HG02840 (cell line): ENCODE measurements at regions not wholly inside any gene's neighbourhood (a gene's known extent, or its start where the extent isn't known, plus 50 kb on each side); places are given as distances from the start of the nearest gene placed in this dataset.
A peak's percentile ranks its signal among the peaks of the same experiment; 100 is the strongest.

Experiments
- ATAC-seq: cut with Tn5 transposase; IDR thresholded peaks from one replicate; pipeline ENCODE4 v1.9.1; 2021; ENCODE audit warnings: mild to moderate bottlenecking, moderate library complexity, moderate number of reproducible peaks; ENCODE audit not compliant: unreplicated experiment, low FRiP score

GRCh38 chr3:152516216-152516615 lies 247.5 kb downstream of the MBNL1 start:
- no peak for ATAC-seq

GRCh38 chr3:152517502-152517901 lies 248.8 kb downstream of the MBNL1 start:
- no peak for ATAC-seq

- no peak for ATAC-seq
These were observed 249.6 kb downstream of the MBNL1 start for GRCh38 chr3:152518346-152518745.

- ATAC-seq = no peak
These were observed 250.6 kb downstream of the MBNL1 start for GRCh38 chr3:152519376-152519775.

GRCh38 chr3:152522036-152522435 lies 253.3 kb downstream of the MBNL1 start:
- ATAC-seq = no peak

- ATAC-seq = peak; percentile 53
These were observed 255.7 kb downstream of the MBNL1 start for GRCh38 chr3:152524198-152525140.

GRCh38 chr3:152531717-152532116 lies 263.0 kb downstream of the MBNL1 start:
- ATAC-seq = no peak

- ATAC-seq = no peak
These were observed 269.8 kb downstream of the MBNL1 start for GRCh38 chr3:152538518-152538917.

- no peak for ATAC-seq
These were observed 270.5 kb downstream of the MBNL1 start for GRCh38 chr3:152539191-152539764.

GRCh38 chr3:152540120-152540519 lies 271.4 kb downstream of the MBNL1 start:
- ATAC-seq = no peak

GRCh38 chr3:152547153-152547552 lies 278.4 kb downstream of the MBNL1 start:
- ATAC-seq = no peak

GRCh38 chr3:152549263-152549662 lies 280.5 kb downstream of the MBNL1 start:
- ATAC-seq = no peak

- no peak for ATAC-seq
These were observed 281.6 kb downstream of the MBNL1 start for GRCh38 chr3:152550284-152550683.

- no peak for ATAC-seq
These were observed 280.0 kb upstream of the P2RY1 start for GRCh38 chr3:152554980-152555379.

GRCh38 chr3:152555666-152556291 lies 279.2 kb upstream of the P2RY1 start:
- no peak for ATAC-seq

- peak; percentile 58 for ATAC-seq
These were observed 278.1 kb upstream of the P2RY1 start for GRCh38 chr3:152556731-152557254.

GRCh38 chr3:152557302-152557999 lies 277.5 kb upstream of the P2RY1 start:
- peak; percentile 50 for ATAC-seq

GRCh38 chr3:152558386-152558785 lies 276.5 kb upstream of the P2RY1 start:
- ATAC-seq = no peak

GRCh38 chr3:152559246-152559645 lies 275.7 kb upstream of the P2RY1 start:
- ATAC-seq = no peak

GRCh38 chr3:152564459-152564858 lies 270.5 kb upstream of the P2RY1 start:
- ATAC-seq = no peak
